GM12878 (cell line): ENCODE measurements at regions not wholly inside any gene's neighbourhood (a gene's known extent, or its start where the extent isn't known, plus 50 kb on each side); places are given as distances from the start of the nearest gene placed in this dataset.

Experiments
- ATAC-seq: fragments of 200-7000 bp; cut with Tn5 transposase; 3 replicates; pipeline ENCODE4 v1.9.1; 2020; ENCODE audit warnings: mild to moderate bottlenecking, moderate library complexity
- BruUV-seq: library from RNA; stranded (reverse); fragments of 400-500 nt; replicated peaks from 2 replicates; lab custom pipeline; 2021; lab: Mats Ljungman, UMichigan
- CTCF ChIA-PET: fragments of 300-600 bp; sonication (Branson Sonifier 250); formaldehyde crosslinking; extraction: SDS; loops from one replicate; lab custom pipeline; 2021; ENCODE audit warnings: inconsistent platforms; lab: Yijun Ruan, JAX
- POLR2A ChIA-PET: fragments of 350-600 bp; formaldehyde crosslinking; extraction: SDS; loops from one replicate; lab custom pipeline; 2021; ENCODE audit warnings: inconsistent platforms; lab: Charles Lee
- RAD21 ChIA-PET: fragments of 300-600 bp; sonication (Branson Sonifier 250); formaldehyde crosslinking; loops from one replicate; lab custom pipeline; 2023; ENCODE audit warnings: antibody characterized with exemption; ENCODE audit not compliant: unreplicated experiment; lab: Charles Lee
- SMC1A ChIA-PET: fragments of 300-600 bp; sonication (Branson Sonifier 250); formaldehyde crosslinking; loops from one replicate; lab custom pipeline; 2023; ENCODE audit not compliant: unreplicated experiment, uncharacterized antibody; lab: Charles Lee
- DNase-seq: peaks from one replicate; pipeline ENCODE4 v3.0.0-alpha.2; 2011; ENCODE audit warnings: low read depth, low spot score
- FAIRE-seq: peaks from 3 replicates; lab custom pipeline; 2011; peaks lifted over from hg19 to GRCh38; lab: Jason Lieb, UNC
- H2AFZ ChIP-seq: 2 replicates; pipeline ENCODE4 v1.6.0; 2011; ENCODE audit warnings: low read depth, low read length, control low read depth; ENCODE audit not compliant: control insufficient read depth
- H3K27ac ChIP-seq: 2 replicates; pipeline ENCODE4 v1.5.1; 2011; ENCODE audit warnings: control low read depth; ENCODE audit not compliant: control insufficient read depth, insufficient read depth
- H3K27me3 ChIP-seq, 2 experiments: replicated peaks in 1 of 2; 2 replicates each; pipeline versions ENCODE4 v1.6.0 to v1.6.1; 2011; ENCODE audit warnings: low read length in 1 of 2; ENCODE audit not compliant: control insufficient read depth in 2 of 2, insufficient read depth in 2 of 2
- H3K36me3 ChIP-seq, 2 experiments: 2 replicates each; pipeline ENCODE4 v1.5.1; 2011; ENCODE audit warnings: low read length in 1 of 2; ENCODE audit not compliant: control insufficient read depth in 2 of 2, insufficient read depth in 2 of 2
- H3K4me1 ChIP-seq: 2 replicates; pipeline ENCODE4 v1.6.1; 2011; ENCODE audit warnings: mild to moderate bottlenecking, low read length, moderate library complexity, mixed read lengths; ENCODE audit not compliant: control insufficient read depth, insufficient read depth
- H3K4me2 ChIP-seq: 2 replicates; pipeline ENCODE4 v1.6.0; 2011; ENCODE audit warnings: control low read depth; ENCODE audit not compliant: control insufficient read depth, insufficient read depth
- H3K4me3 ChIP-seq: fragments of 200-600 bp; sonication (generic); 2 replicates; pipeline ENCODE4 v1.5.1; 2016
- H3K79me2 ChIP-seq: 2 replicates; pipeline ENCODE4 v1.6.0; 2011; ENCODE audit warnings: low read length; ENCODE audit not compliant: control insufficient read depth, insufficient read depth
- H3K9ac ChIP-seq: 2 replicates; pipeline ENCODE4 v1.8.0; 2011; ENCODE audit warnings: low read length, control low read depth, mixed read lengths; ENCODE audit not compliant: control insufficient read depth, insufficient read depth
- H3K9me3 ChIP-seq: replicated peaks from 3 replicates; pipeline ENCODE4 v1.5.1; 2011; ENCODE audit warnings: mild to moderate bottlenecking, low read length; ENCODE audit not compliant: control insufficient read depth, insufficient read depth
- H4K20me1 ChIP-seq: 2 replicates; pipeline ENCODE4 v1.6.0; 2011; ENCODE audit not compliant: control insufficient read depth, insufficient read depth
- BRCA1 ChIP-seq: IDR thresholded peaks from 2 replicates; pipeline ENCODE4 v1.6.1; 2011; ENCODE audit warnings: low read depth, low read length, improper control_type of control experiment
- CUX1 ChIP-seq: IDR thresholded peaks from 2 replicates; pipeline ENCODE4 v1.6.1; 2012; ENCODE audit warnings: improper control_type of control experiment, low read depth, low read length; ENCODE audit not compliant: insufficient replicate concordance
- E4F1 ChIP-seq: fragments of 450-650 bp; IDR thresholded peaks from 2 replicates; pipeline ENCODE4 v1.6.1; 2018; ENCODE audit warnings: borderline replicate concordance, mild to moderate bottlenecking; ENCODE audit not compliant: partially characterized antibody
- HDAC2 ChIP-seq: fragments of 200-600 bp; sonication (generic); IDR thresholded peaks from 2 replicates; pipeline ENCODE4 v1.6.1; 2017
- IKZF1 ChIP-seq: fragments of 450-650 bp; conservative IDR thresholded peaks from 2 replicates; pipeline ENCODE4 v1.6.1; 2017; ENCODE audit warnings: antibody characterized with exemption, mild to moderate bottlenecking
- NFYA ChIP-seq: IDR thresholded peaks from 2 replicates; pipeline ENCODE4 v1.6.1; 2011; ENCODE audit warnings: low read depth, mild to moderate bottlenecking, low read length, improper control_type of control experiment, borderline replicate concordance
- RB1 ChIP-seq: fragments of 450-650 bp; formaldehyde crosslinking; IDR thresholded peaks from 2 replicates; pipeline ENCODE4 v1.6.1; 2017; ENCODE audit warnings: mild to moderate bottlenecking, borderline replicate concordance
- TAF1 ChIP-seq: IDR thresholded peaks from 2 replicates; pipeline ENCODE4 v1.6.1; 2011; ENCODE audit warnings: mild to moderate bottlenecking, low read depth, low read length, borderline replicate concordance
- WGBS: methylation state at CpG from one replicate; pipeline ENCODE4 v1.1.6; 2016; ENCODE audit warnings: low lambda C conversion rate; ENCODE audit not compliant: insufficient replicate concordance, insufficient coverage; ENCODE audit errors: missing lambda C conversion rate; 5-methylcytosine and 5-hydroxymethylcytosine counted together
- in situ Hi-C: fragments of 300-500 bp; cut with MboI; formaldehyde crosslinking; loops from 9 replicates; pipeline ENCODE4 v1.14.3; 2018; ENCODE audit warnings: mixed read lengths
- intact Hi-C: fragments of 100-400 bp; cut with micrococcal nuclease; formaldehyde crosslinking; loops from one replicate; pipeline ENCODE4 v1.14.2; 2022; ENCODE audit not compliant: unreplicated experiment

- Histone ChIP-seq H3K27ac (no peak overlapping the region), H3K27me3 (no peaks in the 10 kb centered on the region), H3K4me3 (no peak overlapping the region), H3K4me1 (no peaks in the 10 kb centered on the region), H3K9me3 (no peaks in the 10 kb centered on the region), H3K79me2 (no peaks in the 10 kb centered on the region), H2AFZ (no peak overlapping the region), H3K9ac (no peak overlapping the region), H3K4me2 (no peak overlapping the region), H4K20me1 (no peaks in the 10 kb centered on the region), H3K36me3 (no peaks in the 10 kb centered on the region)
- FAIRE-seq (no peak), DNase-seq (no peak), ATAC-seq (no peak)
- CTCF ChIA-PET: no interaction called here
- POLR2A ChIA-PET: no interaction called here
- intact Hi-C loops: no loop called here
- no peak for TF ChIP-seq E4F1
- TF ChIP-seq RB1: no peak
- TF ChIP-seq IKZF1: no peak
- TF ChIP-seq NFYA: no peak
- TF ChIP-seq HDAC2: no peak
- RAD21 ChIA-PET: no interaction called here
- SMC1A ChIA-PET: no interaction called here
- BruUV-seq: no TSS peak
- in situ Hi-C loops: no loop called here
These were observed 1133.8 kb downstream of the TUSC7 start for GRCh38 chr3:117843356-117843755.

- H4K20me1 ChIP-seq: no peaks in the 10 kb centered on the region
- DNase-seq: no peak
- H3K27ac ChIP-seq: no peak overlapping the region
- in situ Hi-C loops: no loop called here
- POLR2A ChIA-PET: no interaction called here
- H3K4me2 ChIP-seq: no peak overlapping the region
- H2AFZ ChIP-seq: no peak overlapping the region
- intact Hi-C loops: no loop called here
- H3K4me3 ChIP-seq: no peak overlapping the region
- RAD21 ChIA-PET: no interaction called here
- H3K9ac ChIP-seq: no peak overlapping the region
- no TSS peak for BruUV-seq
- no peak for FAIRE-seq
- CTCF ChIA-PET: interaction anchor here (2.1 kb wide), 1 partner anchor 9 kb away, joined by 4 read pairs; no protein-coding TSS in a partner anchor
- SMC1A ChIA-PET: no interaction called here
- H3K36me3 ChIP-seq: no peaks in the 10 kb centered on the region
- H3K79me2 ChIP-seq: no peaks in the 10 kb centered on the region
- no peak for ATAC-seq
- 2% methylated on average over 2 of the region's 2 CpGs for WGBS
- no peaks in the 10 kb centered on the region for H3K27me3 ChIP-seq
- no peaks in the 10 kb centered on the region for H3K4me1 ChIP-seq
- H3K9me3 ChIP-seq: no peaks in the 10 kb centered on the region
- TF ChIP-seq CUX1: no peak
- no peak for TF ChIP-seq TAF1
- TF ChIP-seq BRCA1: no peak
These were observed 1135.1 kb downstream of the TUSC7 start for GRCh38 chr3:117844676-117845075.
